T-helper 1 cell treated with Interleukin-12 subunit alpha and Interleukin-12 subunit beta and Interleukin-4 antibody, amounts not matched to agents 30 μg/mL and 1 μg/mL, for 36 hours (primary cell): ENCODE measurements at regions not wholly inside any gene's neighbourhood (a gene's known extent, or its start where the extent isn't known, plus 50 kb on each side); places are given as distances from the start of the nearest gene placed in this dataset.
A peak's percentile ranks its signal among the peaks of the same experiment; 100 is the strongest.

Source experiments
- H3K27ac Mint-ChIP-seq: one replicate; pipeline ENCODE4 v1.8.0; 2021; ENCODE audit warnings: mild to moderate bottlenecking, mixed read lengths
- H3K27me3 Mint-ChIP-seq: one replicate; pipeline ENCODE4 v1.8.0; 2021; ENCODE audit warnings: low read depth, mixed read lengths
- H3K36me3 Mint-ChIP-seq: one replicate; pipeline ENCODE4 v1.8.0; 2021; ENCODE audit warnings: low read depth, mixed read lengths
- H3K4me1 Mint-ChIP-seq: one replicate; pipeline ENCODE4 v1.8.0; 2021; ENCODE audit warnings: low read depth, mixed read lengths
- H3K4me3 Mint-ChIP-seq: one replicate; pipeline ENCODE4 v1.8.0; 2021; ENCODE audit warnings: mild to moderate bottlenecking, moderate library complexity, mixed read lengths
- H3K9me3 Mint-ChIP-seq: one replicate; pipeline ENCODE4 v1.8.0; 2021; ENCODE audit warnings: mixed read lengths

- Mint-ChIP-seq H3K36me3 (no peaks in the 10 kb centered on the region), H3K27ac (no peak overlapping the region), H3K27me3 (no peaks in the 10 kb centered on the region), H3K4me1 (no peaks in the 10 kb centered on the region), H3K9me3 (peaks cover 5% of the 10 kb centered on the region), H3K4me3 (no peak overlapping the region)
Measured at GRCh38 chr6:21893793-21894192, 300.2 kb downstream of the SOX4 start.

- no peak overlapping the region for H3K4me3 Mint-ChIP-seq
- H3K27ac Mint-ChIP-seq = no peak overlapping the region
- peaks cover 5% of the 10 kb centered on the region for H3K9me3 Mint-ChIP-seq
- H3K36me3 Mint-ChIP-seq = no peaks in the 10 kb centered on the region
- no peaks in the 10 kb centered on the region for H3K4me1 Mint-ChIP-seq
- no peaks in the 10 kb centered on the region for H3K27me3 Mint-ChIP-seq
Measured at GRCh38 chr6:21895555-21895954, 302.0 kb downstream of the SOX4 start.

- no peaks in the 10 kb centered on the region for H3K36me3 Mint-ChIP-seq
- no peaks in the 10 kb centered on the region for H3K4me1 Mint-ChIP-seq
- H3K4me3 Mint-ChIP-seq = no peak overlapping the region
- peaks cover 5% of the 10 kb centered on the region for H3K9me3 Mint-ChIP-seq
- H3K27me3 Mint-ChIP-seq = no peaks in the 10 kb centered on the region
- no peak overlapping the region for H3K27ac Mint-ChIP-seq
Measured at GRCh38 chr6:21898107-21898796, 304.7 kb downstream of the SOX4 start.

- Mint-ChIP-seq H3K9me3 (peaks cover 5% of the 10 kb centered on the region), H3K27me3 (no peaks in the 10 kb centered on the region), H3K4me3 (no peak overlapping the region), H3K27ac (no peak overlapping the region), H3K36me3 (no peaks in the 10 kb centered on the region), H3K4me1 (no peaks in the 10 kb centered on the region)
Measured at GRCh38 chr6:21899708-21900107, 306.2 kb downstream of the SOX4 start.

- H3K27me3 Mint-ChIP-seq = no peaks in the 10 kb centered on the region
- H3K36me3 Mint-ChIP-seq = no peaks in the 10 kb centered on the region
- peaks cover 5% of the 10 kb centered on the region for H3K9me3 Mint-ChIP-seq
- H3K27ac Mint-ChIP-seq = no peak overlapping the region
- H3K4me1 Mint-ChIP-seq = no peaks in the 10 kb centered on the region
- no peak overlapping the region for H3K4me3 Mint-ChIP-seq
Measured at GRCh38 chr6:21900730-21901129, 307.2 kb downstream of the SOX4 start.

GRCh38 chr6:21902628-21903169, 309.1 kb downstream of the SOX4 start:
- H3K9me3 Mint-ChIP-seq = peaks cover 5% of the 10 kb centered on the region
- H3K27me3 Mint-ChIP-seq = peaks cover 6% of the 10 kb centered on the region
- H3K4me1 Mint-ChIP-seq = no peaks in the 10 kb centered on the region
- H3K27ac Mint-ChIP-seq = no peak overlapping the region
- no peak overlapping the region for H3K4me3 Mint-ChIP-seq
- H3K36me3 Mint-ChIP-seq = no peaks in the 10 kb centered on the region

- no peaks in the 10 kb centered on the region for H3K9me3 Mint-ChIP-seq
- H3K36me3 Mint-ChIP-seq = no peaks in the 10 kb centered on the region
- H3K27me3 Mint-ChIP-seq = peaks cover 11% of the 10 kb centered on the region
- no peak overlapping the region for H3K27ac Mint-ChIP-seq
- no peak overlapping the region for H3K4me3 Mint-ChIP-seq
- H3K4me1 Mint-ChIP-seq = no peaks in the 10 kb centered on the region
Measured at GRCh38 chr6:21905531-21905930, 312.0 kb downstream of the SOX4 start.

- Mint-ChIP-seq H3K36me3 (no peaks in the 10 kb centered on the region), H3K4me3 (no peak overlapping the region), H3K27ac (no peak overlapping the region), H3K4me1 (no peaks in the 10 kb centered on the region), H3K27me3 (peaks cover 11% of the 10 kb centered on the region), H3K9me3 (no peaks in the 10 kb centered on the region)
Measured at GRCh38 chr6:21906826-21907225, 313.3 kb downstream of the SOX4 start.

- Mint-ChIP-seq H3K4me1 (no peaks in the 10 kb centered on the region), H3K36me3 (no peaks in the 10 kb centered on the region), H3K9me3 (no peaks in the 10 kb centered on the region), H3K4me3 (no peak overlapping the region), H3K27me3 (peaks cover 14% of the 10 kb centered on the region), H3K27ac (no peak overlapping the region)
Measured at GRCh38 chr6:21907291-21907690, 313.7 kb downstream of the SOX4 start.

- no peaks in the 10 kb centered on the region for H3K36me3 Mint-ChIP-seq
- H3K4me1 Mint-ChIP-seq = peaks cover under 1% of the 10 kb centered on the region
- no peak overlapping the region for H3K27ac Mint-ChIP-seq
- H3K4me3 Mint-ChIP-seq = no peak overlapping the region
- peaks cover 20% of the 10 kb centered on the region for H3K27me3 Mint-ChIP-seq
- H3K9me3 Mint-ChIP-seq = no peaks in the 10 kb centered on the region
Measured at GRCh38 chr6:21908161-21908848, 314.8 kb downstream of the SOX4 start.

- H3K27me3 Mint-ChIP-seq = peaks cover 20% of the 10 kb centered on the region
- no peak overlapping the region for H3K27ac Mint-ChIP-seq
- no peaks in the 10 kb centered on the region for H3K36me3 Mint-ChIP-seq
- no peaks in the 10 kb centered on the region for H3K9me3 Mint-ChIP-seq
- no peak overlapping the region for H3K4me3 Mint-ChIP-seq
- H3K4me1 Mint-ChIP-seq = peaks cover 8% of the 10 kb centered on the region
Measured at GRCh38 chr6:21909321-21909720, 315.8 kb downstream of the SOX4 start.

GRCh38 chr6:21911208-21911607, 317.7 kb downstream of the SOX4 start:
- H3K27me3 Mint-ChIP-seq = peaks cover 20% of the 10 kb centered on the region
- no peaks in the 10 kb centered on the region for H3K36me3 Mint-ChIP-seq
- no peak overlapping the region for H3K4me3 Mint-ChIP-seq
- peaks cover 17% of the 10 kb centered on the region for H3K4me1 Mint-ChIP-seq
- H3K27ac Mint-ChIP-seq = no peak overlapping the region
- no peaks in the 10 kb centered on the region for H3K9me3 Mint-ChIP-seq

GRCh38 chr6:21912151-21912832, 318.7 kb downstream of the SOX4 start:
- H3K27me3 Mint-ChIP-seq = peaks cover 18% of the 10 kb centered on the region
- no peaks in the 10 kb centered on the region for H3K36me3 Mint-ChIP-seq
- H3K4me1 Mint-ChIP-seq = peaks cover 19% of the 10 kb centered on the region
- H3K27ac Mint-ChIP-seq = no peak overlapping the region
- H3K4me3 Mint-ChIP-seq = no peak overlapping the region
- H3K9me3 Mint-ChIP-seq = no peaks in the 10 kb centered on the region

GRCh38 chr6:21914121-21914973, 320.8 kb downstream of the SOX4 start:
- H3K9me3 Mint-ChIP-seq = no peaks in the 10 kb centered on the region
- H3K27ac Mint-ChIP-seq = no peak overlapping the region
- H3K27me3 Mint-ChIP-seq = peaks cover 10% of the 10 kb centered on the region
- peaks cover 19% of the 10 kb centered on the region for H3K4me1 Mint-ChIP-seq
- no peaks in the 10 kb centered on the region for H3K36me3 Mint-ChIP-seq
- peak overlapping the region; percentile 42 for H3K4me3 Mint-ChIP-seq
